Tibial artery (tissue), 4 donors: ENCODE measurements at regions not wholly inside any gene's neighbourhood (a gene's known extent, or its start where the extent isn't known, plus 50 kb on each side); places are given as distances from the start of the nearest gene placed in this dataset.

Experiments
- DNase-seq, 2 donors: peaks; one replicate each; pipeline ENCODE4 v3.0.0-alpha.2; 2019
- H3K27ac ChIP-seq, 2 donors: fragments of 200-600 bp; sonication (generic) in 1 of 2; 1 replicate in 1 of 2; 2 replicates in 1 of 2; pipeline ENCODE4 v1.5.1; 2018 to 2019; ENCODE audit warnings: mild to moderate bottlenecking in 1 of 2
- H3K27me3 ChIP-seq, 2 donors: fragments of 200-600 bp; sonication (generic) in 1 of 2; one replicate each; pipeline versions ENCODE4 v1.5.1 to v1.6.0; 2016 to 2019
- H3K36me3 ChIP-seq, 3 donors: fragments of 200-600 bp; sonication (generic) in 2 of 3; one replicate each; pipeline ENCODE4 v1.5.1; 2016 to 2019; ENCODE audit warnings: mild to moderate bottlenecking in 2 of 3
- H3K4me1 ChIP-seq, 4 donors: fragments of 200-600 bp; sonication (generic) in 2 of 4; 1 replicate in 3 of 4; 2 replicates in 1 of 4; pipeline ENCODE4 v1.5.1; 2016 to 2019
- H3K4me3 ChIP-seq, 2 donors: fragments of 200-600 bp; sonication (generic) in 1 of 2; 1 replicate in 1 of 2; 2 replicates in 1 of 2; pipeline ENCODE4 v1.5.1; 2018 to 2019; ENCODE audit warnings: mild to moderate bottlenecking in 2 of 2
- H3K9me3 ChIP-seq, 3 donors: fragments of 200-600 bp; sonication (generic) in 1 of 3; one replicate each; pipeline ENCODE4 v1.5.1; 2016 to 2019
- CTCF ChIP-seq, 2 experiments: fragments of 200-600 bp in 1 of 2; fragments of 450-650 bp in 1 of 2; IDR thresholded peaks; one replicate each; pipeline ENCODE4 v1.5.1; 2017 to 2019; ENCODE audit warnings: antibody characterized with exemption in 2 of 2, mild to moderate bottlenecking in 1 of 2, moderate library complexity in 1 of 2
- intact Hi-C: fragments of 100-400 bp; cut with DNase I; formaldehyde crosslinking; loops from one replicate; pipeline ENCODE4 v1.15.0; 2023; ENCODE audit warnings: low total_unique reads

- no peak for DNase-seq
- H3K4me3 ChIP-seq: no peak overlapping the region
- no peak overlapping the region for H3K27ac ChIP-seq
- no peaks in the 10 kb centered on the region for H3K27me3 ChIP-seq
- H3K36me3 ChIP-seq: no peaks in the 10 kb centered on the region
- intact Hi-C loops: no loop called here
- TF ChIP-seq CTCF (IDR thresholded peaks at IDR 0.05): no peak
- H3K9me3 ChIP-seq: no peaks in the 10 kb centered on the region
- peaks cover 0 to 15% (median 8%) of the 10 kb centered on the region in 4 donors for H3K4me1 ChIP-seq
These were observed 122.5 kb upstream of the PITRM1 start for GRCh38 chr10:3294919-3295581.

GRCh38 chr10:3293581-3294431 lies 121.2 kb upstream of the PITRM1 start:
- Histone ChIP-seq H3K27ac (peak overlapping the region; percentile 51 to 54), H3K9me3 (no peaks in the 10 kb centered on the region), H3K4me1 (peaks cover 0 to 15% (median 8%) of the 10 kb centered on the region in 4 donors), H3K4me3 (no peak overlapping the region), H3K36me3 (no peaks in the 10 kb centered on the region), H3K27me3 (no peaks in the 10 kb centered on the region)
- intact Hi-C loops: no loop called here
- TF ChIP-seq CTCF (IDR thresholded peaks at IDR 0.05): no peak
- no peak for DNase-seq

- intact Hi-C loops: no loop called here
- Histone ChIP-seq H3K4me3 (no peak overlapping the region), H3K36me3 (no peaks in the 10 kb centered on the region), H3K9me3 (no peaks in the 10 kb centered on the region), H3K4me1 (peaks cover 0 to 15% (median 8%) of the 10 kb centered on the region in 4 donors), H3K27me3 (no peaks in the 10 kb centered on the region), H3K27ac (peak overlapping the region; percentile 21 to 54)
- TF ChIP-seq CTCF (IDR thresholded peaks at IDR 0.05): no peak
- DNase-seq: no peak
These were observed 120.1 kb upstream of the PITRM1 start for GRCh38 chr10:3292636-3293035.

- Histone ChIP-seq H3K27ac (no peak overlapping the region), H3K36me3 (no peaks in the 10 kb centered on the region), H3K4me1 (peaks cover 0 to 15% (median 8%) of the 10 kb centered on the region in 4 donors), H3K4me3 (no peak overlapping the region), H3K9me3 (no peaks in the 10 kb centered on the region), H3K27me3 (no peaks in the 10 kb centered on the region)
- no peak for DNase-seq
- TF ChIP-seq CTCF (IDR thresholded peaks at IDR 0.05): no peak
- intact Hi-C loops: no loop called here
These were observed 118.0 kb upstream of the PITRM1 start for GRCh38 chr10:3290550-3290949.

GRCh38 chr10:3287572-3288445 lies 115.2 kb upstream of the PITRM1 start:
- intact Hi-C loops: no loop called here
- Histone ChIP-seq H3K36me3 (no peaks in the 10 kb centered on the region), H3K9me3 (no peaks in the 10 kb centered on the region), H3K4me3 (no peak overlapping the region), H3K4me1 (peaks cover 0 to 6% (median 2%) of the 10 kb centered on the region in 4 donors), H3K27me3 (no peaks in the 10 kb centered on the region), H3K27ac (no peak overlapping the region)
- no peak for TF ChIP-seq CTCF (IDR thresholded peaks at IDR 0.05)
- DNase-seq: no peak
